Hypothalamus (tissue), 51 donors: ENCODE measurements at regions not wholly inside any gene's neighbourhood (a gene's known extent, or its start where the extent isn't known, plus 50 kb on each side); places are given as distances from the start of the nearest gene placed in this dataset.

ENCODE experiments used
- DNase-seq, 51 donors: peaks; one replicate each; lab custom pipeline; 2025; lab: John Stamatoyannopoulos, UW

- no peak for DNase-seq
These were observed 1028.1 kb downstream of the C4orf33 start for GRCh38 chr4:130124066-130124465.

DNA sequence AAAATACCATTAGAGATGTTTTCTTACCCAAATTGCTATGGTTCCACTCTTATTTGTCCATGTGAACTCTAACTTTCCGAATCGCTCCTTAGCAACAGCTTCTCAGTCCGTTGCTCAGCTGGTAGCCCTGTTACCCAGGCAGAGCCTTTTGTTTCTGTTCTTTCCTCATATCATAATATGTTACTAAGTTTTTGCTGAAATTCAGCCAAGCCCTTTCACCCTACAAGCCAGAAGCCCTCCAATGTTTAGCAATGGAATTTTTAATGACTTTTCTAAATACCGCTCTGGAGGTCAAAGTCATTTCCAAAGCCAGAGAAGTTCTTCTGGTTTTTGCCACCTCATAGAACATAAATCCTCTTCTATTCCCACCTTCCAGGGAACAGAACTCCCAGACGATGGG is 1029.5 kb downstream of the C4orf33 start:
- DNase-seq, result peak in 7 of 51 donors; percentile 1 to 28 (median 3)

DNA sequence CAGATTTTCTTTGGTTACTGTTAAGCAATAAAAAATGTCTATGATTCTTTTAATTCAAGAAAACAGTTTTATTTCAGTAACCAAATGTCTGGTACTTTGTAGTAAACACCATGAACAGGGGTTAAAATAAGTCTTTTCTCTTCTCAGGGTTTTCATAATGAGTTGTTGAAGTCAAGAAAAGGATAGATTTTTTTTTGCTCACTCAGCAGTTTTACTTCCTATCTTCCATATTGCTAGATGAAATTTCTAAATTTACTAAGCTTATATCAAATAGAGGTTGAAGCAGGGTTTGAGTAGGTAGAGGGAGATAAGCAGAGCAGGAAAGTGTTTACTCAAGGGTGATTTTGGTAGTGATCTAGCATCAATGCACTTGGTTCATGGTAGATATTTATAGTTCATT is 1031.3 kb downstream of the C4orf33 start:
- no peak for DNase-seq

DNA sequence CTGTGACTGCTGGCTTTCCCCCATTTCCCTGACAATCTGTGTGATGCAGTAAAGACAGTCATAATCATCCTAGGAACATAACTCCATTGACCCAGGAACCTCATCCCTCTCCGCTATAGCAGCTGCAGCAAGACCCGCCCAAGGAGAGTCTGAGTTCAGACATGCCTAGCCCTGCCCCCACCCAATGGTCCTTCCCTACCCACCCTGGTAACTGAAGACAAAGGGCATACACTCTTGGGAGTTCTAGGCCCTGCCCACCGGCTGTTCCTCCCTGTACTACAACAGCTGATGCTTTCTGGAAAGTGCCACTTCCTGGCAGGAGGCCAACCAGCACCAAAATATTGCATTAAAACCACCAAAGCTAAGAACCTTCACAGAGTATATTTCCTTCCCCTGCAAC is 1035.6 kb downstream of the C4orf33 start:
- no peak for DNase-seq

- DNase-seq, result no peak
These were observed 1045.7 kb downstream of the C4orf33 start for GRCh38 chr4:130141651-130142050.

- no peak for DNase-seq
These were observed 1047.7 kb downstream of the C4orf33 start for GRCh38 chr4:130143656-130144055.

DNA sequence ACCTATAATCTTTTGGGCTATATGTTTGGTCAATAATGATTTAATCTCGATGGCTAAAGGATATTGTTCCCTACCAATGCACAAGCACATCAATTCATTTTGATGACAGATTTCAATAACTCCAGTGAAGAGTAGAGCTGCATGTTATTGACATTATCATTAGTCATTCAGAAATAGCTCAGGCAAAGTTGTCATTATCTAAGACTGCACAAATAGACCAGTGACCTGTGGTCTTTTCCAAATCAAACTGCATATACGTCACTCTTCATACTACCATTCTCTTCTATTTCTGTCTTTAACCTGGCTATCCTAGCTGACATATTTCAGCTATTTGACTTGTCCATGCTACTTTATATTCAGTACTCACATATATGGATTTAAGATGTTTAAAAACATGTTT is 1050.8 kb downstream of the C4orf33 start:
- no peak for DNase-seq

DNA sequence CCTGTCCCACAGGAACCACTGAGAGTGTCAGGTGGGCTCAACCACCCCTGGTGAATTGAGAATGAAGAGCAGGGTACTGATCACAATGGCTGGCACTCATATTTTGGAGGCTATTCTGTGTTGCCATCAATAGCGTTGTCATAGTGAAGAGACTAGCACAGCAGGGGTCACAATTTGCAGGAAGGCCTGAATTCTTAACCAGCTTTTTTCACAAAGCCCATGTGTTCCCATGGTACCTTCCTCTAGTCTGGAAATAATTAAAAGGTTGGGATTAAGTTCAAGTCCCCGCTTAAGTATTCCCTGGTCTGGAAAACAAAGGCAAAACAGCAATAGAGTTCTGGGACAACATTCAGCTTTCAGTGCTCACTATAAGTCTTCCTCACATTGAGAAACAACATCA is 1051.7 kb downstream of the C4orf33 start:
- peak in 10 of 51 donors; percentile 0 to 33 (median 9) for DNase-seq

DNA sequence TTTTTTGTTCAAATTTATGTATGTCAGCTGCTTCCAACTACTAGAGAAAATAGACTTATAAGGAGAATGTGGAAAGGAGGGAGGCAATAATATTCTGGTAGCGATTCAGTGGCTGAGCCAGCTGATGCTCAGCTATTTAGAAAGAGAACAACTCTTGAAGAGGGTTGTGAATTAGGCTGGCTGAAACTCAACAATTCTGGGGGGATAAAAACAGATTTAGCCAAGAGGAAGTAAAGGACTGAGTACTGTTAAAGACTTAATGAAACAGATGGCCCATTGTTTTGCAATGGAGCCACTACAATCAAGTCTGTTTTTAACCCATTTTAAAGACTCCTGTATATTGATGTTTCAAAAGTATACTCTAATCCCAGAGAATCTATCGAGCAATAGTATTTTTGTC is 1058.9 kb downstream of the C4orf33 start:
- DNase-seq, result peak in 4 of 51 donors; percentile 1 to 33 (median 1)

GRCh38 chr4:130163701-130164100 is 1067.7 kb downstream of the C4orf33 start:
- DNase-seq, result no peak

GRCh38 chr4:130165381-130165780 is 1069.4 kb downstream of the C4orf33 start:
- no peak for DNase-seq

GRCh38 chr4:130172156-130172555 is 1076.2 kb downstream of the C4orf33 start:
- DNase-seq, result no peak

DNA sequence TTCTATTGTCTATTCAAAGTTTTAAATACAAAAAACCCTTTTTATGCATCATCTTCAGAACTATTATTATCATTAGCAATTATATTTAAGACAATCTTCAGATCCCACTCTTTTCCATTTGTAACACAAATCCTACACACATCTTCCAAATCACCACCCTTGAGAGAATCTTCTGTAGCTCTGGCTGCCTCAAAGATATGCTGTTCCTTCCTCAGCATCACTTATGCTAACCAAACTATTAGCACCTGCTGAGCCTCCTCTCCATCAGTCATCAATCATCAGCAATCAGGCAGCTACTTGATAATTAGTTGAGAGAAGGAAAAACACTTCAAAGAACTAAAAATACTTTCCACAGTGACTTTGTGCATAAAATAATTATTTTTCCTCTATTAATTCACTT is 1082.2 kb downstream of the C4orf33 start:
- DNase-seq, result no peak

GRCh38 chr4:130183096-130183495 is 1087.1 kb downstream of the C4orf33 start:
- no peak for DNase-seq

- DNase-seq, result no peak
These were observed 1087.8 kb downstream of the C4orf33 start for GRCh38 chr4:130183766-130184165.

GRCh38 chr4:130185123-130185522 is 1089.2 kb downstream of the C4orf33 start:
- no peak for DNase-seq

DNA sequence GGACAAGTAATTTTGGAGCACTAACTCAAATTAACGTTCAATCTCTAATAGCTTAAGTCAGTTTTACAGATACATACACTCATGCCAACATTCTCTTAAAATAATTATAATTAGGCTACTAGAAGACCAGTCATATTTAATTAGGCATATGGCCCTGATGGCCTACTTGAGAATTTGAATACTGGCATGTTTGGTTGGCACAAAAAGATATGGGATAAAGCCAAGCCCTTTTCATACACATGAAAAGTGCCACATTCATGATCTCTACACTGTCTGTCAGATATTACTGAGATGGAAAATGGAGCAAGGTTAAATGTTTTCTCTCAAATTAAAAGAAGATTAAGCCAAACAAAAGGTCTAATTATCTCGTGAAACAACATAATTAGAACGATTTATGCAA is 1091.0 kb downstream of the C4orf33 start:
- DNase-seq, result no peak

DNA sequence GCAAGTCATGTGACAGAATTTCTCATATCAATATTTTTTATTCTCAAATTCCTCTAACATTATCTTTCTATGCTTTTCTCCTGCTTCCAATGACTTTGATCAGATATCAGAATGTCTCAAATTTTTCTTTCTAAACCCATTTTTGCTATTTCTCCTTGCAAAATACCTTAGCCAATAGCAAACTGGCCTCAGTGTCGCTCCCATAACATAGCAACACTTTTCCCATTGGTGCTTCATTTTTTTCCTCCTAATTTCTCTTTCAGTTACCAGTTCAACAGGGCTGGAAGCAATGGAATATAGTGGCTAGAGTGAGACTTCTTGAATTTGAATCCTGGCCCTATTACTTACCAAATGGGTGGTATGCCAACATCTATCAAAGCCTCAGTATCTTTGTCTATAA is 1091.6 kb downstream of the C4orf33 start:
- no peak for DNase-seq

DNA sequence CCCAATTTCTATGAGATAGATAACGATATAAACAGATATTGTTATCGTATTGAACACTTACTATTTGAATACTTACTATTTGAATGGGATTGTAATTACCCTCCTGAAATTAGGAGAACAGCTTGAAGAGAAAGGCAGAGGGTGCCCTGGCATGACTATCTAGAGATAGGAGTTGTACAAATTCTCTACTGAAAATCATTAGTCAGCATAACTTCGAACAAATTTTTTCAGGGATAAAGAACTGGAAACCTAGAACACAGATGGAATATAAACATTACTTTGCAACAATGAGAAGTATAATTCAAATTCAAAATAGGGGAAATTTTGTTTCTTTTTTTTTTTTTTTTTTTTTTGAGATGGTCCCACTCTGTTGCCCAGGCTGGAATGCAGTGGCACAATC is 1096.8 kb downstream of the C4orf33 start:
- no peak for DNase-seq

- DNase-seq, result no peak
These were observed 1102.0 kb downstream of the C4orf33 start for GRCh38 chr4:130197946-130198345.

DNA sequence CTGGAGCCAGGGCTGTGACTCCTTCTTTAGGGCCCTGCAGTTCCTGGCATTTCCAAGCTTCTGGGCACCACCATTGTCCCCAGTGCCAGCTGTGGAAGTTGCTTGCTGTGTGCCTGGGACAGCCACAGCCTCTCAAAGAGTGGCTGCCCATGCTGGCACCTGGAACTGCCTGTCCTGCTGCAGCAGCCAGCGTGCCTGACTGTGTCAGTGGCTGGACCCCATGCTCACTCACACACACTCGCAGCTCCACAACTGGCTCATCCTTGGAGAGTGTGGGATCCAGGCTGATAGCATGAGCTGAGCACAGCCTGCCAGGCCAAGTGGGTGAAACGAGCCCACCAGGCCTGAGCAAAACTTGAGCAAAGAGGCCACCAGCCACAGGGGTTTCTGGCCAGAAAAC is 1107.6 kb downstream of the C4orf33 start:
- no peak for DNase-seq

GRCh38 chr4:130210864-130211263 is 1114.9 kb downstream of the C4orf33 start:
- DNase-seq, result no peak

- no peak for DNase-seq
These were observed 1118.3 kb downstream of the C4orf33 start for GRCh38 chr4:130214268-130214667.
